ENCODE measurements at regions not wholly inside any gene's neighbourhood (a gene's known extent, or its start where the extent isn't known, plus 50 kb on each side); places are given as distances from the start of the nearest gene placed in this dataset.

GRCh38 chr9:78725503-78725902, 428.6 kb downstream of the PSAT1 start:
- Histone ChIP-seq H3K27me3 (replicated peaks) (no peaks in the 10 kb centered on the region), H3K27ac (no peak overlapping the region), H3K36me3 (replicated peaks) (no peaks in the 10 kb centered on the region), H3K4me3 (ENCODE audit: low read depth, low read length) (no peak overlapping the region)
- in situ Hi-C loops (cut with HindIII; ENCODE audit: low pct_ligation_motif_present, low sequenced_read_pairs), result no loop called here
- TF ChIP-seq CTCF (IDR thresholded peaks at IDR 0.05; ENCODE audit: low read depth, low read length, missing control alignments), result no peak
- no peak for DNase-seq

GRCh38 chr9:78745331-78745730, 448.4 kb downstream of the PSAT1 start:
- H3K27ac ChIP-seq, result no peak overlapping the region
- DNase-seq, result no peak
- no peaks in the 10 kb centered on the region for H3K27me3 ChIP-seq (replicated peaks)
- no peak for TF ChIP-seq CTCF (IDR thresholded peaks at IDR 0.05; ENCODE audit: low read depth, low read length, missing control alignments)
- no peak overlapping the region for H3K4me3 ChIP-seq (ENCODE audit: low read depth, low read length)
- no peaks in the 10 kb centered on the region for H3K36me3 ChIP-seq (replicated peaks)
- in situ Hi-C loops (cut with HindIII; ENCODE audit: low pct_ligation_motif_present, low sequenced_read_pairs), result no loop called here

- in situ Hi-C loops (cut with HindIII; ENCODE audit: low pct_ligation_motif_present, low sequenced_read_pairs), result no loop called here
- no peak overlapping the region for H3K27ac ChIP-seq
- TF ChIP-seq CTCF (IDR thresholded peaks at IDR 0.05; ENCODE audit: low read depth, low read length, missing control alignments), result no peak
- H3K27me3 ChIP-seq (replicated peaks), result no peaks in the 10 kb centered on the region
- H3K36me3 ChIP-seq (replicated peaks), result no peaks in the 10 kb centered on the region
- no peak overlapping the region for H3K4me3 ChIP-seq (ENCODE audit: low read depth, low read length)
- no peak for DNase-seq
Measured at GRCh38 chr9:78746010-78746409, 449.1 kb downstream of the PSAT1 start.

GRCh38 chr9:78753039-78753438, 456.1 kb downstream of the PSAT1 start:
- H3K27ac ChIP-seq, result no peak overlapping the region
- DNase-seq, result no peak
- in situ Hi-C loops (cut with HindIII; ENCODE audit: low pct_ligation_motif_present, low sequenced_read_pairs), result no loop called here

GRCh38 chr9:78756813-78757510, 460.0 kb downstream of the PSAT1 start:
- Histone ChIP-seq H3K4me3 (ENCODE audit: low read depth, low read length) (no peak overlapping the region), H3K27me3 (replicated peaks) (no peaks in the 10 kb centered on the region), H3K36me3 (replicated peaks) (no peaks in the 10 kb centered on the region), H3K27ac (no peak overlapping the region)
- DNase-seq, result no peak
- in situ Hi-C loops (cut with HindIII; ENCODE audit: low pct_ligation_motif_present, low sequenced_read_pairs), result no loop called here
- no peak for TF ChIP-seq CTCF (IDR thresholded peaks at IDR 0.05; ENCODE audit: low read depth, low read length, missing control alignments)

More at GRCh38 chr9:78753039-78753438, 456.1 kb downstream of the PSAT1 start:
- Histone ChIP-seq H3K27me3 (replicated peaks) (no peaks in the 10 kb centered on the region), H3K36me3 (replicated peaks) (no peaks in the 10 kb centered on the region), H3K4me3 (ENCODE audit: low read depth, low read length) (no peak overlapping the region)
- no peak for TF ChIP-seq CTCF (IDR thresholded peaks at IDR 0.05; ENCODE audit: low read depth, low read length, missing control alignments)

- DNase-seq, result no peak
- no peak for TF ChIP-seq CTCF (IDR thresholded peaks at IDR 0.05; ENCODE audit: low read depth, low read length, missing control alignments)
- no peaks in the 10 kb centered on the region for H3K27me3 ChIP-seq (replicated peaks)
- in situ Hi-C loops (cut with HindIII; ENCODE audit: low pct_ligation_motif_present, low sequenced_read_pairs), result no loop called here
- no peak overlapping the region for H3K4me3 ChIP-seq (ENCODE audit: low read depth, low read length)
- no peak overlapping the region for H3K27ac ChIP-seq
- no peaks in the 10 kb centered on the region for H3K36me3 ChIP-seq (replicated peaks)
Measured at GRCh38 chr9:78763424-78763823, 466.5 kb downstream of the PSAT1 start.
